ENCODE measurements at regions not wholly inside any gene's neighbourhood (a gene's known extent, or its start where the extent isn't known, plus 50 kb on each side); places are given as distances from the start of the nearest gene placed in this dataset.

GRCh38 chr3:34783876-34784275 is 855.4 kb upstream of the ARPP21 start:
- no peak for TF ChIP-seq CTCF (IDR thresholded peaks at IDR 0.05)
- no peak for TF ChIP-seq POLR2A (IDR thresholded peaks at IDR 0.05)
